CD4-positive, alpha-beta T cell (primary cell): ENCODE measurements at regions not wholly inside any gene's neighbourhood (a gene's known extent, or its start where the extent isn't known, plus 50 kb on each side); places are given as distances from the start of the nearest gene placed in this dataset.

Source experiments
- ATAC-seq: fragments of 200-7000 bp; cut with Tn5 transposase; one replicate; pipeline ENCODE4 v1.10.0; 2022; ENCODE audit warnings: mild to moderate bottlenecking; ENCODE audit not compliant: poor library complexity
- CTCF ChIA-PET: fragments of 350-600 bp; sonication (Branson Sonifier 250); formaldehyde crosslinking; loops from one replicate; lab custom pipeline; 2021; ENCODE audit warnings: antibody characterized with exemption, inconsistent platforms; lab: Charles Lee
- POLR2A ChIA-PET: fragments of 350-600 bp; sonication (Branson Sonifier 250); formaldehyde crosslinking; loops from one replicate; lab custom pipeline; 2021; ENCODE audit warnings: antibody characterized with exemption, inconsistent platforms; lab: Charles Lee
- DNase-seq, 14 experiments: peaks; one replicate each; pipeline ENCODE4 v3.0.0-alpha.2; 2013 to 2020; ENCODE audit warnings: mixed read lengths in 2 of 14
- H3K27ac ChIP-seq, 2 donors: one replicate each; pipeline versions ENCODE4 v1.5.1 to v1.7.0; 2013; ENCODE audit warnings: low read length in 2 of 2, low read depth in 1 of 2, mild to moderate bottlenecking in 1 of 2
- H3K27me3 ChIP-seq, 2 experiments: 1 replicate in 1 of 2; 2 replicates in 1 of 2; pipeline versions ENCODE4 v1.6.1 to v1.7.0; 2013; ENCODE audit warnings: low read length in 2 of 2, control low read depth in 1 of 2, mild to moderate bottlenecking in 1 of 2, moderate library complexity in 1 of 2; ENCODE audit not compliant: insufficient read depth in 2 of 2, control insufficient read depth in 1 of 2
- H3K36me3 ChIP-seq: one replicate; pipeline ENCODE4 v1.6.1; 2013; ENCODE audit warnings: low read length, control low read depth; ENCODE audit not compliant: insufficient read depth
- H3K4me1 ChIP-seq: one replicate; pipeline ENCODE4 v1.6.1; 2013; ENCODE audit warnings: low read length, control low read depth; ENCODE audit not compliant: insufficient read depth
- H3K4me3 ChIP-seq: one replicate; pipeline ENCODE4 v1.5.1; 2013; ENCODE audit warnings: mild to moderate bottlenecking, low read length, moderate library complexity
- H3K9me3 ChIP-seq, 2 experiments: 1 replicate in 1 of 2; 2 replicates in 1 of 2; pipeline versions ENCODE4 v1.6.1 to v1.7.0; 2013; ENCODE audit warnings: low read length in 2 of 2, mild to moderate bottlenecking in 2 of 2, control low read depth in 1 of 2, moderate library complexity in 1 of 2; ENCODE audit not compliant: control insufficient read depth in 1 of 2, insufficient read depth in 1 of 2
- H3K27ac Mint-ChIP-seq: one replicate; pipeline ENCODE4 v1.8.0; 2020; ENCODE audit warnings: mixed read lengths
- H3K27me3 Mint-ChIP-seq: one replicate; pipeline ENCODE4 v1.8.0; 2021; ENCODE audit warnings: mixed read lengths
- H3K36me3 Mint-ChIP-seq: one replicate; pipeline ENCODE4 v1.8.0; 2021; ENCODE audit warnings: low read depth, mixed read lengths
- H3K4me1 Mint-ChIP-seq: one replicate; pipeline ENCODE4 v1.8.0; 2021; ENCODE audit warnings: low read depth, mixed read lengths
- H3K4me3 Mint-ChIP-seq: one replicate; pipeline ENCODE4 v1.8.0; 2020; ENCODE audit warnings: mild to moderate bottlenecking, mixed read lengths
- H3K9me3 Mint-ChIP-seq: one replicate; pipeline ENCODE4 v1.8.0; 2020; ENCODE audit warnings: mixed read lengths
- CTCF ChIP-seq: fragments of 200-600 bp; IDR thresholded peaks from one replicate; pipeline ENCODE4 v1.8.0; 2022; ENCODE audit warnings: antibody characterized with exemption, mild to moderate bottlenecking
- intact Hi-C, 2 experiments: fragments of 100-400 bp; cut with DNase I in 1 of 2; cut with micrococcal nuclease in 1 of 2; formaldehyde crosslinking; loops; one replicate each; pipeline versions ENCODE4 v1.15.1 to v1.9.0; 2023 to 2025; cut with DNase I, micrococcal nuclease

- intact Hi-C loops = no loop called here
- Histone ChIP-seq H3K36me3 (no peaks in the 10 kb centered on the region), H3K4me3 (no peak overlapping the region), H3K27me3 (no peaks in the 10 kb centered on the region), H3K9me3 (no peaks in the 10 kb centered on the region), H3K27ac (no peak overlapping the region), H3K4me1 (no peaks in the 10 kb centered on the region)
- Mint-ChIP-seq H3K27ac (no peak overlapping the region), H3K4me3 (no peak overlapping the region), H3K9me3 (peaks cover 6% of the 10 kb centered on the region), H3K4me1 (no peaks in the 10 kb centered on the region), H3K27me3 (no peaks in the 10 kb centered on the region), H3K36me3 (no peaks in the 10 kb centered on the region)
- TF ChIP-seq CTCF = no peak
- DNase-seq = no peak
- no peak for ATAC-seq
- ChIA-PET CTCF (no interaction called here), POLR2A (no interaction called here)
These were observed 1139.7 kb upstream of the SPRY2 start for GRCh38 chr13:81480634-81481033.

GRCh38 chr13:81473366-81473899 is 1132.5 kb upstream of the SPRY2 start:
- DNase-seq = no peak
- Histone ChIP-seq H3K27me3 (no peaks in the 10 kb centered on the region), H3K4me3 (no peak overlapping the region), H3K27ac (no peak overlapping the region), H3K36me3 (no peaks in the 10 kb centered on the region), H3K9me3 (no peaks in the 10 kb centered on the region), H3K4me1 (no peaks in the 10 kb centered on the region)
- intact Hi-C loops = no loop called here
- no peaks in the 10 kb centered on the region for H3K27me3 Mint-ChIP-seq
- no peaks in the 10 kb centered on the region for H3K4me1 Mint-ChIP-seq
- ChIA-PET POLR2A (no interaction called here), CTCF (no interaction called here)
- no peak overlapping the region for H3K4me3 Mint-ChIP-seq
- peaks cover 16% of the 10 kb centered on the region for H3K9me3 Mint-ChIP-seq
- no peak for ATAC-seq
- H3K36me3 Mint-ChIP-seq = no peaks in the 10 kb centered on the region
- TF ChIP-seq CTCF = no peak
- H3K27ac Mint-ChIP-seq = no peak overlapping the region

GRCh38 chr13:81458170-81458569 is 1117.2 kb upstream of the SPRY2 start:
- Mint-ChIP-seq H3K4me3 (no peak overlapping the region), H3K9me3 (peaks cover 9% of the 10 kb centered on the region), H3K27ac (no peak overlapping the region), H3K4me1 (no peaks in the 10 kb centered on the region), H3K36me3 (no peaks in the 10 kb centered on the region), H3K27me3 (no peaks in the 10 kb centered on the region)
- no peak for TF ChIP-seq CTCF
- no peaks in the 10 kb centered on the region for H3K4me1 ChIP-seq
- DNase-seq (no peak), ATAC-seq (no peak)
- H3K36me3 ChIP-seq = no peaks in the 10 kb centered on the region
- H3K27ac ChIP-seq = no peak overlapping the region
- POLR2A ChIA-PET = no interaction called here
- H3K4me3 ChIP-seq = no peak overlapping the region
- H3K27me3 ChIP-seq = no peaks in the 10 kb centered on the region
- peaks cover 0 to 4% of the 10 kb centered on the region in 2 experiments for H3K9me3 ChIP-seq
- CTCF ChIA-PET = no interaction called here
- intact Hi-C loops = no loop called here
